IMR-90 (cell line): ENCODE measurements at regions not wholly inside any gene's neighbourhood (a gene's known extent, or its start where the extent isn't known, plus 50 kb on each side); places are given as distances from the start of the nearest gene placed in this dataset.

Source experiments
- ATAC-seq: fragments of 200-7000 bp; cut with Tn5 transposase; 2 replicates; pipeline ENCODE4 v1.9.1; 2020; ENCODE audit warnings: low read depth, mild to moderate bottlenecking, moderate library complexity
- BruUV-seq: library from RNA; stranded (reverse); fragments of 400-500 nt; replicated peaks from 2 replicates; lab custom pipeline; 2021; lab: Mats Ljungman, UMichigan
- CTCF ChIA-PET: fragments of 300-600 bp; formaldehyde crosslinking; extraction: SDS; loops from one replicate; lab custom pipeline; 2021; ENCODE audit warnings: antibody characterized with exemption; lab: Yijun Ruan, JAX
- POLR2A ChIA-PET: fragments of 300-600 bp; sonication (Branson Sonifier 250); formaldehyde crosslinking; loops from one replicate; lab custom pipeline; 2022; ENCODE audit warnings: antibody characterized with exemption; ENCODE audit not compliant: unreplicated experiment; lab: Charles Lee
- DNase-seq: peaks from one replicate; pipeline ENCODE4 v3.0.0; 2013
- H2AFZ ChIP-seq: replicated peaks from 2 replicates; pipeline ENCODE3; 2013; ENCODE audit warnings: low read length, mild to moderate bottlenecking; ENCODE audit not compliant: poor library complexity
- H2AK5ac ChIP-seq: 2 replicates; pipeline ENCODE4 v1.6.1; 2013; ENCODE audit warnings: low read depth, low read length, inconsistent platforms
- H2AK9ac ChIP-seq: replicated peaks from 2 replicates; pipeline ENCODE3; 2013; ENCODE audit warnings: mild to moderate bottlenecking, low read depth, low read length, moderate library complexity; ENCODE audit not compliant: poor library complexity
- H2BK120ac ChIP-seq: 2 replicates; pipeline ENCODE4 v1.6.1; 2013; ENCODE audit warnings: low read depth, low read length, inconsistent platforms
- H2BK15ac ChIP-seq: 3 replicates; pipeline ENCODE4 v1.6.1; 2013; ENCODE audit warnings: low read depth, low read length, inconsistent platforms
- H2BK20ac ChIP-seq: 2 replicates; pipeline ENCODE4 v1.6.1; 2013; ENCODE audit warnings: low read depth, mild to moderate bottlenecking, inconsistent platforms, low read length, moderate library complexity
- H2BK5ac ChIP-seq: 2 replicates; pipeline ENCODE4 v1.6.1; 2013; ENCODE audit warnings: mild to moderate bottlenecking, low read depth, low read length, inconsistent platforms; ENCODE audit not compliant: poor library complexity, severe bottlenecking
- H3K14ac ChIP-seq: replicated peaks from 2 replicates; pipeline ENCODE4 v1.6.1; 2013; ENCODE audit warnings: low read depth, low read length, inconsistent platforms
- H3K18ac ChIP-seq: 2 replicates; pipeline ENCODE4 v1.6.1; 2013; ENCODE audit warnings: low read depth, low read length, control low read depth
- H3K23ac ChIP-seq: 2 replicates; pipeline ENCODE4 v1.6.1; 2013; ENCODE audit warnings: low read depth, low read length, inconsistent platforms
- H3K27ac ChIP-seq: 2 replicates; pipeline ENCODE4 v1.5.1; 2013; ENCODE audit warnings: mild to moderate bottlenecking, control low read depth, low read length; ENCODE audit not compliant: insufficient read depth
- H3K27me3 ChIP-seq: 2 replicates; pipeline ENCODE4 v1.6.1; 2013; ENCODE audit warnings: low read length; ENCODE audit not compliant: control insufficient read depth, insufficient read depth
- H3K36me3 ChIP-seq: 2 replicates; pipeline ENCODE4 v1.6.1; 2013; ENCODE audit warnings: low read length, mixed read lengths; ENCODE audit not compliant: control insufficient read depth, insufficient read depth
- H3K4ac ChIP-seq: 2 replicates; pipeline ENCODE4 v1.6.1; 2013; ENCODE audit warnings: low read depth, low read length, inconsistent platforms
- H3K4me1 ChIP-seq: 2 replicates; pipeline ENCODE4 v1.6.1; 2013; ENCODE audit warnings: low read length, mixed read lengths; ENCODE audit not compliant: control insufficient read depth, insufficient read depth
- H3K4me2 ChIP-seq: 2 replicates; pipeline ENCODE4 v1.6.1; 2013; ENCODE audit warnings: low read depth, mild to moderate bottlenecking, control low read depth, low read length, moderate library complexity
- H3K4me3 ChIP-seq: 2 replicates; pipeline ENCODE4 v1.5.1; 2013; ENCODE audit warnings: low read depth, mild to moderate bottlenecking, control low read depth, low read length, moderate library complexity; ENCODE audit not compliant: insufficient read depth
- H3K56ac ChIP-seq: 2 replicates; pipeline ENCODE4 v1.6.1; 2013; ENCODE audit warnings: low read length, inconsistent platforms; ENCODE audit not compliant: insufficient read depth; ENCODE audit errors: extremely low read depth
- H3K79me1 ChIP-seq, 2 experiments: 2 replicates each; pipeline ENCODE4 v1.6.1; 2013; ENCODE audit warnings: low read length in 2 of 2, inconsistent platforms in 1 of 2, low read depth in 1 of 2
- H3K9ac ChIP-seq: 2 replicates; pipeline ENCODE4 v1.6.1; 2013; ENCODE audit warnings: low read depth, low read length, control low read depth
- H3K9me1 ChIP-seq: 2 replicates; pipeline ENCODE4 v1.6.1; 2013; ENCODE audit warnings: low read length, inconsistent platforms; ENCODE audit not compliant: insufficient read depth
- H3K9me3 ChIP-seq: 2 replicates; pipeline ENCODE4 v1.6.1; 2013; ENCODE audit warnings: low read length; ENCODE audit not compliant: control insufficient read depth, insufficient read depth
- H4K20me1 ChIP-seq: 2 replicates; pipeline ENCODE4 v1.6.1; 2013; ENCODE audit warnings: low read length, inconsistent platforms; ENCODE audit not compliant: insufficient read depth
- H4K5ac ChIP-seq: 2 replicates; pipeline ENCODE4 v1.6.1; 2013; ENCODE audit warnings: mild to moderate bottlenecking, low read depth, low read length, control low read depth
- H4K8ac ChIP-seq, 2 experiments: 2 replicates each; pipeline ENCODE4 v1.6.1; 2013; ENCODE audit warnings: low read depth in 2 of 2, low read length in 2 of 2, control low read depth in 1 of 2, inconsistent platforms in 1 of 2
- H4K91ac ChIP-seq: 2 replicates; pipeline ENCODE4 v1.6.1; 2013; ENCODE audit warnings: low read depth, low read length, inconsistent platforms; ENCODE audit not compliant: insufficient read depth
- BHLHE40 ChIP-seq: fragments of 150-350 bp; IDR thresholded peaks from 2 replicates; pipeline ENCODE4 v1.6.1; 2016; ENCODE audit warnings: mild to moderate bottlenecking, low read depth, low read length
- CEBPB ChIP-seq: IDR thresholded peaks from 2 replicates; pipeline ENCODE4 v1.6.1; 2012; ENCODE audit warnings: low read depth, low read length, improper control_type of control experiment
- CHD1 ChIP-seq: IDR thresholded peaks from 2 replicates; pipeline ENCODE4 v1.6.1; 2012; ENCODE audit warnings: low read depth, low read length, improper control_type of control experiment
- CTCF ChIP-seq: conservative IDR thresholded peaks from 2 replicates; pipeline ENCODE4 v1.5.1; 2012; ENCODE audit warnings: mild to moderate bottlenecking, low read depth, low read length, improper control_type of control experiment
- ELK1 ChIP-seq: fragments of 150-350 bp; IDR thresholded peaks from 2 replicates; pipeline ENCODE4 v1.6.1; 2016; ENCODE audit warnings: low read depth, mild to moderate bottlenecking, low read length, moderate library complexity, borderline replicate concordance
- FOS ChIP-seq: fragments of 150-350 bp; IDR thresholded peaks from 2 replicates; pipeline ENCODE4 v1.6.1; 2016; ENCODE audit warnings: low read depth, low read length
- MAFK ChIP-seq: IDR thresholded peaks from 2 replicates; pipeline ENCODE4 v1.6.1; 2012; ENCODE audit warnings: low read depth, low read length, improper control_type of control experiment
- MAZ ChIP-seq: IDR thresholded peaks from 2 replicates; pipeline ENCODE4 v1.6.1; 2012; ENCODE audit warnings: low read depth, mild to moderate bottlenecking, low read length, improper control_type of control experiment, moderate library complexity, borderline replicate concordance
- MXI1 ChIP-seq: IDR thresholded peaks from 2 replicates; pipeline ENCODE4 v1.6.1; 2012; ENCODE audit warnings: low read depth, mild to moderate bottlenecking, low read length, moderate library complexity, borderline replicate concordance
- POLR2A ChIP-seq: IDR thresholded peaks from 2 replicates; pipeline ENCODE4 v1.6.1; 2012; ENCODE audit warnings: mild to moderate bottlenecking, low read depth, low read length
- RAD21 ChIP-seq: IDR thresholded peaks from 2 replicates; pipeline ENCODE4 v1.6.1; 2012; ENCODE audit warnings: low read length, improper control_type of control experiment
- RCOR1 ChIP-seq: IDR thresholded peaks from 2 replicates; pipeline ENCODE4 v1.6.1; 2012; ENCODE audit warnings: mild to moderate bottlenecking, low read length, improper control_type of control experiment; ENCODE audit not compliant: insufficient replicate concordance
- RFX5 ChIP-seq: IDR thresholded peaks from 2 replicates; pipeline ENCODE4 v1.8.0; 2012; ENCODE audit warnings: low read depth, mild to moderate bottlenecking, low read length, moderate library complexity
- SMC3 ChIP-seq: fragments of 150-350 bp; IDR thresholded peaks from 2 replicates; pipeline ENCODE4 v1.6.1; 2016; ENCODE audit warnings: low read depth, mild to moderate bottlenecking, antibody characterized with exemption, low read length, moderate library complexity
- USF2 ChIP-seq: fragments of 150-350 bp; IDR thresholded peaks from 2 replicates; pipeline ENCODE4 v1.6.1; 2017; ENCODE audit warnings: mild to moderate bottlenecking, antibody characterized with exemption, low read length, low read depth
- WGBS, 2 experiments: methylation state at CpG; one replicate each; pipeline versions ENCODE4 v1.1.5 to v1.1.7; 2013; ENCODE audit warnings: missing lambda C conversion rate in 2 of 2; ENCODE audit not compliant: insufficient read length in 1 of 2; ENCODE audit errors: extremely low coverage in 2 of 2; 5-methylcytosine and 5-hydroxymethylcytosine counted together
- dilution Hi-C: fragments of 300-500 bp; cut with HindIII; formaldehyde crosslinking; loops from one replicate; pipeline ENCODE4 v1.14.3; 2018; ENCODE audit warnings: low sequenced_read_pairs; ENCODE audit not compliant: unreplicated experiment
- in situ Hi-C: fragments of 300-500 bp; cut with MboI; formaldehyde crosslinking; loops from 3 replicates; pipeline ENCODE4 v1.14.3; 2019; ENCODE audit warnings: low sequenced_read_pairs, inconsistent platforms, mixed read lengths
- intact Hi-C: fragments of 100-400 bp; cut with micrococcal nuclease; formaldehyde crosslinking; loops from 2 replicates; pipeline ENCODE4 v1.10.0; 2022

- Histone ChIP-seq H2BK20ac (no peak overlapping the region), H3K36me3 (no peaks in the 10 kb centered on the region), H3K14ac (no peak overlapping the region), H3K4me1 (no peaks in the 10 kb centered on the region), H3K9me3 (peaks cover 3% of the 10 kb centered on the region), H3K79me1 (no peaks in the 10 kb centered on the region), H3K27me3 (no peaks in the 10 kb centered on the region), H3K56ac (no peak overlapping the region), H3K23ac (no peak overlapping the region), H3K27ac (no peak overlapping the region), H2AK5ac (no peak overlapping the region), H3K18ac (no peak overlapping the region), H4K20me1 (no peaks in the 10 kb centered on the region), H3K9ac (no peak overlapping the region), H2BK5ac (no peak overlapping the region), H2BK15ac (no peak overlapping the region), H4K91ac (no peak overlapping the region), H3K4me2 (no peak overlapping the region), H3K4me3 (no peak overlapping the region), H3K9me1 (no peaks in the 10 kb centered on the region), H2AFZ (no peak overlapping the region), H4K8ac (no peak overlapping the region), H2BK120ac (no peak overlapping the region), H4K5ac (no peak overlapping the region), H3K4ac (no peak overlapping the region), H2AK9ac (no peak overlapping the region)
- no peak for DNase-seq
- POLR2A ChIA-PET, result no interaction called here
- dilution Hi-C loops, result no loop called here
- in situ Hi-C loops, result no loop called here
- CTCF ChIA-PET, result no interaction called here
- intact Hi-C loops, result no loop called here
- TF ChIP-seq RCOR1 (no peak), RAD21 (no peak), MXI1 (no peak), RFX5 (no peak), MAFK (no peak), ELK1 (no peak), CHD1 (no peak), BHLHE40 (no peak), USF2 (no peak), MAZ (no peak), CEBPB (no peak), CTCF (no peak), FOS (no peak), SMC3 (no peak), POLR2A (no peak)
- ATAC-seq, result no peak
- WGBS, 2 experiments, result no CpG with 5 or more reads among the region's 3 CpGs
- no TSS peak for BruUV-seq
These were observed 325.4 kb upstream of the CDH7 start for GRCh38 chr18:65425366-65425765.
